ENCODE measurements at regions not wholly inside any gene's neighbourhood (a gene's known extent, or its start where the extent isn't known, plus 50 kb on each side); places are given as distances from the start of the nearest gene placed in this dataset.

- no peak for TF ChIP-seq ZBTB11 (tag by site-specific recombination; conservative IDR thresholded peaks at IDR 0.05; ENCODE audit: low read depth)
- TF ChIP-seq BCL11A (tag by site-specific recombination; IDR thresholded peaks at IDR 0.05; ENCODE audit: low read depth): no peak
- no peak for TF ChIP-seq ZNF843 (tag by site-specific recombination; IDR thresholded peaks at IDR 0.05)
- TF ChIP-seq ZNF175 (tag by site-specific recombination; IDR thresholded peaks at IDR 0.05): no peak
- no peak for TF ChIP-seq ZNF184 (tag by site-specific recombination; IDR thresholded peaks at IDR 0.05)
- TF ChIP-seq MEIS1 (CRISPR knock-in tag; IDR thresholded peaks at IDR 0.05; ENCODE audit: borderline replicate concordance): no peak
- TF ChIP-seq YY1 (tag by site-specific recombination; IDR thresholded peaks at IDR 0.05): no peak
- no peak for TF ChIP-seq CTCF (tag by site-specific recombination; IDR thresholded peaks at IDR 0.05)
- TF ChIP-seq ZBTB44 (tag by site-specific recombination; IDR thresholded peaks at IDR 0.05): no peak
- TF ChIP-seq ZBTB21 (tag by site-specific recombination; IDR thresholded peaks at IDR 0.05): no peak
- no peak for TF ChIP-seq ZBTB7A (tag by site-specific recombination; IDR thresholded peaks at IDR 0.05; ENCODE audit: low read depth)
These were observed 118.9 kb downstream of the OTUD1 start for GRCh38 chr10:23557777-23558176.

All from HEK293 (cell line).